HTR-8/SVneo (cell line): ENCODE measurements at regions not wholly inside any gene's neighbourhood (a gene's known extent, or its start where the extent isn't known, plus 50 kb on each side); places are given as distances from the start of the nearest gene placed in this dataset.
"Not testable (repeated sequence)": the region's sequence is repeated elsewhere in the genome, so short reads cannot be mapped to it uniquely, and the experiment has no call there.

Source experiments
- DNase-seq: peaks from one replicate; pipeline ENCODE4 v3.0.0; 2011; ENCODE audit warnings: low spot score, mixed read lengths; ENCODE audit not compliant: insufficient read length
- FAIRE-seq: peaks from 2 replicates; lab custom pipeline; 2011; peaks lifted over from hg19 to GRCh38; lab: Jason Lieb, UNC

DNA sequence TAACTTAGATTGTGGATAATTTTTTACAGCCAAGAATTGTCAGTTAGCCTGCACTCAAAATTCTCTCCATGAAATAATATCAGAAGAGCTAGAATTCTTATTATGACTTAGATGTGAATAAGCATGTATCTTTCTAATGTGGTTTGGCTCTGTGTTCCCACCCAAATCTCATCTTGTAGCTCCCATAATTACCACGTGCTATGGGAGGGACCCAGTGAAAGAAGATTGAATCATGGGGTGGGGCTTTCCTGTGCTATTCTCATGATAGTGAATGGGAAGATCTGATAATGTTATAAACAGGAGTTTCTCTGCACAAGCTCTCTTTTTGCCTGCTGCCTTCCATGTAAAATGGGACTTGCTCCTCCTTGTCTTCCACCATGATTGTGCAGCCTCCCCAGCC, 176.8 kb downstream of the MAT2B start:
- no peak for FAIRE-seq
- no peak for DNase-seq

DNA sequence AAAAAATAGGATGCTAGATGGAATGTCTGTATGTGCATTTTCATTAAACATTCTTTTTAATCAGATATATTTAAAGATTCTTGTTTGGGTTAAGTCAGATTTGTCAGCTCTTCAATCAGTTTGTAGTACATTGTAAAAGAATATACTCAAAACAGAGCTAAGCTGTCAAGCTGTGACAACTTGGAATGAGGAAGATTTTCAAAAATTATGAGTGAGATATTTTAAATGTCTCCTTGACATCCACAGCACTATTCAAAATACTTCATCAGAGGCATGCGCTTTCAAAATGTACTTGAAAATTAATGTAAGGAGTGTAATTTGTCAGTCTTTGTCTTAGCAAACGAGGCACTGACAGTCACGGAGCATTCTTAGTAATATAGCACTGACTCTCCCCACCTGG, 182.0 kb downstream of the MAT2B start:
- DNase-seq = no peak
- FAIRE-seq = no peak

DNA sequence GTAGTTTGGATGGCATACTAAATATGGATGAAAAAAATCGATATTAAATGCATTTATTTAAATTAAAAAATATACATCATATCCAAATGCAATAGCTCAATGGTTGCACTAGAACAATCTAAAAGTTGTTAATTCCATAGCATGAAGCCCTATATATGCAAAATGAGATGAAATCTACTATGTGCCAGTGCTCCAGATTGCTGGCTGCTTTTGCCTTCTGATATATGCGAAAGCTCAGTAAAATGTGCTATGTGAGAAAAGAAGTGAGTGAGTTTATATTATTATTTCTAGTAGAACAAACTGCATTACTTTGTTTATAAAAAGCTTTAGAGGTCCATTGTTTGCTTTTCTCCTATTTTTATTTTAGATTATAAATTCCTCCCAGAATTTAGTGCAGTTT, 186.7 kb downstream of the MAT2B start:
- DNase-seq = no peak
- no peak for FAIRE-seq

DNA sequence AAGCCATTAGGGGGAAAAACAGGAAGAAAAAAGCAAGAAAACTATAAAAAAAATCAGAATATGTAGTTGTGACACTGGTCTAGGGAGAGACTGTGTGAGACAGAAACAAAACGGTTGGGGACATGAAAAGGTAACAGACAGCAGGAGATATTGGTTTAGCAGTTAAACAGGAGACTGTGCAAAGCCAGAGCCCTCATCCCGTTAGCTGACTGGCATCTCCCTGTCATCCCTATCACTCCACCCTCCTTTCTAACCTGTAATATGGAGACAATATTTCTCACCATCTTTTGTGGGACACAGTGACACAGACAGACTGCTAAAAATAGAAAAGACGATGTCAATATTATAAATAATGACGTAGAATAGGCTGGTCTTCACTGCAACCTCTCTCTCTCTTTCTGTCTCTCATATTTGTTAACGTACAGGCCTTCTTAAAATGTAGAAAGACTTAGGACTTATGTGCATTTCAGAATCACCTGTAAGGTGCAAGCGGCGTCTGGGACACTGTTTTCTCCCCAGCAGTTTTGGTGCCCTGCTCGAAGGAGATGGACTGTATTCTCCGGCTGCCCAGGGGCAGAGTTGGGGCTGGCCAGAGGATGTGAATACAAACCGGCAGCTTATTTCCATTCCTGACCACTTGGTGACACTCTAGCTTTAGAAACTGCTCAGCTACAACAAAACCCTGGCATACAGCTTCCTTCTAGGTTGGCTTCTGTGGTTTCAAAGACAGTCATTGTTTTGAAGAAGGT, 190.6 kb downstream of the MAT2B start:
- DNase-seq = peak; percentile 60

DNA sequence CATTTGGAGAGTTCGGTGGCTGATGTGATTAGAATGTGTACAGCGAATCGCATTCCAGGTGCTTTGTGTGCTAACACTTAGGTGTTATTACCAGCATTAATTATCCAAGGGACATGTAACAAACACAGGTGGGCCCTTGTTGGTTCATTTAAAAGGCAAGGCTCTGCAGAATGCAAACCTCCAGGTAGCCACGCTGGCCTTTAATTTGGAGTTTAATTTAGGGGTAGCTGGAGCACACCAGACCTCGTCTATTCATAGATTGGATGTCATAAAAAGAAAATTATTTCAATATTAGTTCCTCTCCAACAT, 191.1 kb downstream of the MAT2B start:
- no peak for FAIRE-seq
- DNase-seq = no peak

More for the DNA sequence above, 190.6 kb downstream of the MAT2B start:
- FAIRE-seq = no peak

DNA sequence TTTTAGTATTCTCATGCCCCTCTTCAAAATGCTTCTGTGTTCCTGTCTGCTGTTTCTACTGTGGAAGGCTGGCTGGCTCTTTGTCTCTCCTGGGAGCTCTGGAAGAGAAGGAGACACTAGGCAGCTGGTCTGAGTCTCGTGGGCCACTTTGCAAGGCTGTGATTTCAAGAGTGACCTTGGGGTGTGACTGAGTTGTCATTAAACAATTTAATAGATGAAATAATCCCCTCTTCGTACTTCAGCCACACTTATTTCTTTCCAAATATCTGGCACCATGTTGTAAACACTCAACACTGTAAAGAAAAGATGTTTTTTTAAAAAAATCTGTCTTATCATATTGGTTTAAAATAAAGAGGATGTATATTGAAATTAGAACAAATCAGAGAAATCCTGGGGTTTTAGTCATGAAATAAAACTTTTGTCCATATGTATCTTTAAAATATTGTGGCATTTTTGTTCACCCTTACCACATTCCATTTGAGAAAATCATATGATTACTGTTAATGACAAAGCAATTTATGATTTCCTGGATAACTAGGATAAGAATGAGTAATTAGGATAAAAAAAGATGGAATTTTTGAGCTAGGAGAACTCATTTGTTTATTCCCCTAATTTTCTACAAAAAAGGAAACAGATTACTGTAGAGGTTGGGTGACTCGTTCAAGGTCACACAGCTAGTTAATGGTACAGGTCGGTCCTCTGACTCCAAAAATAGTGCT, 200.8 kb downstream of the MAT2B start:
- no peak for FAIRE-seq
- no peak for DNase-seq

DNA sequence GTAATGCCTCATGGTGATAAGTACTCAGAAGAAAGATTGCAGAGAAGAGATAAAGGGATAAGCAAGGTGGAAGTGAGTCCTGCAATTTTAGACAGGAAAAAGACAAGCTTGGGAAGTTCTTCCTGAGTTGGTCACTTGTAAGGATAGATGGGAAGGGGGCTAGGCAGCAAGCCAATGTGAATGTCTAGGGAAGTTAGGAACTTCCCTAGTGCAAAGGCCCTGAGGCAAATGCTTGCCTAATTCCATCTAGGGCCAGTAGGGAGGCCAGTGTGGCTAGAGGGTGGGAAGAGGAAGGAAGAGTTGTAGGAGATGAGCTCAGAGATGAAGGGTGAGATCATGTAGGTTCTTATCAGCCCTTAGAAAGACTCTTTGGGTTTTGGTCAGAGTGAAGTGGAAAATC, 206.6 kb downstream of the MAT2B start:
- DNase-seq (no peak), FAIRE-seq (no peak)

- no peak for FAIRE-seq
- DNase-seq = no peak
These were observed 212.9 kb downstream of the MAT2B start for GRCh38 chr5:163718272-163718671.

- no peak for FAIRE-seq
- no peak for DNase-seq
These were observed 218.9 kb downstream of the MAT2B start for GRCh38 chr5:163724305-163724704.

DNA sequence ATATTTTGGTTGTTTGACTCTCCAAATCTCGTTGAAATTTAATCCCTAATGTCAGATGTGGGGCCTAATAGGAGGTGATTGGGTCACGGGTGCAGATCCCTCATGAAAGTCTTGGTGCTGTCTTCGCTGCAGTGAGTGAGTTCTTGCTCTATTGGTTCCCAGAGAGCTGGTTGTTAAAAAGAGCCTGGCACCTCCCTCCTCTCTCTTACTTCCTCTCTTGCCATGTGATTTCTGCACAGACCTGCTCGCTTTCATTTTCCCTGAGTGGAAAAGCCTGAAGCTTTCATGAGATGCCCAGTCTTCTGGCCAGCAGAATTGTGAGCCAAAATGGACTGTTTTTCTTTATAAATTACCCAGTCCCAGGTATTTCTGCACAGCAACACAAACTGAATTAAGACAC, 221.6 kb downstream of the MAT2B start:
- no peak for FAIRE-seq

GRCh38 chr5:163730206-163730756, 224.9 kb downstream of the MAT2B start:
- DNase-seq (no peak), FAIRE-seq (no peak)

More for the DNA sequence above, 221.6 kb downstream of the MAT2B start:
- no peak for DNase-seq

DNA sequence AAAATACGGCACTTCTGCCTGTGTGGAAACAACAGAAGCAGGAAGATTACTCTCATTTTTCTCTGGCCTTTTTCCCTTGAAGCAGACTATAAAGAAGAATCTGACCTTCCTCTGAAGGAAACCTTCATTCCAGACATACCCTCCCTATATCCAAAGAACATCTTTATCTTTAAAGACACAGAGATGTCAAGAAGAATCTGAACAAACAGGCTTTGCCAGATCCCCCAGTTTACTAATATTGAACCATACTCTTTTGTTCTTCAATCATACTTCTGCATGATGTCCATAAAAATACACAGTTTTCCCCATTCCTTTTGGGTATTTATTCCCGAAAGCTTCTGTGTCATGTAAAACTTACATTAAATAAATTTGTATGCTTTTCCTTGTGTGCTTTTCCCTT, 225.8 kb downstream of the MAT2B start:
- FAIRE-seq = no peak
- DNase-seq = no peak

DNA sequence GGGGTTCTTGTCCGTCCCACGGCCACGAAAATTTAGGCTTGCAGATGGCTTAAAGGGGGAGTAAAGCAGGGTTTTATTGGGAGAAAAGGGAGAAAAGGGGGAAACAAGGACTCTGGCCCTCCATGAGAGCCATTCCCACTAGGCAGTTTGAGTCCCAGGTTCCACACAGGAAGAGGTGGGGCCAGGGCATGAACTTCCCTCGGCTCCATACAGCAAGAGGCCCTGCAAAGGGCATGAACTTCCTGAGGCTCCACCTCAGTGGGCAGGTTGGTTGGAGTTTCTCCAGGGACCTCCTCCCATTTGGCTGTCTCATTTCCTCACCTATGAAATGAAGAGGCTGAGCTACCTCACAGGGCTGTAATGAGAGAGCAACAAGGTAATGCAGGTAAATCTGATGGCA, 229.7 kb downstream of the MAT2B start:
- DNase-seq (no peak), FAIRE-seq (no peak)

DNA sequence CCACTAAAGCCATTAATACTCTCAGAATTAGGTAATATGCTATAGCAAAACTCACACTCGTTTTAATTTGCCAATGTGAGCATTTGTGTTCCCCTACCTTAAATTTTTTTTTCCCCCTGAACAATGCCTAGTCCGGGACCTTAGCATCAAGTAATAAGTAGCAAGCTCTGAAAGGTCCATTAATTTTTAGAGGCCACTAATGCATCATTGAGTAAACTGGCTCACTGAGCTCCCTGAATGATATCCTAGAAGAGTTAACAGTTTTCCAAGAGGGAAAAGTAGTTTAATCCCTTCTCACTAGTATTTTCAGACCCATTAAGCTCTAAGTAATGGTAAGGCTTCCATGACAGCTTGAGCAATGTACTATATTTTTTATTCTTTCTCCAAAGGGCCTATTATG, 242.2 kb downstream of the MAT2B start:
- FAIRE-seq = no peak
- no peak for DNase-seq

DNA sequence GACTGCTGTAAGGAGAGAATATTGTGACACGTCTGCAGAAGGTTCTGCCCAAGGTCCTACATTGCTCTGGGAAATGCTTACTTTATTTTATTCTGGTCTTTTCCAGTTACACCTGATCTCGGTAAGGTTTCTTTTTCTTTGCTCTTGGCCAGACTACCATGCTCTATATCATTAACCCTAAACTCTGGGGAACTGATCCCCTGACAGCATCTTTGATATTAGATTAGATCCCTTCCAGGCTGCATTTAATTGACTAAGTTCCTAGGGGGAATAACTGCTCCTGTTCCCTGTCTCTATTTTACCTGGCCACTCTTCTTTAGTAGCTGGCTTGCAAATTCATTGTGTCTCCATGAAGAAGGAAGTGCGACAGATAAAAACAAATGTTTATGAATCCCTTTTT, 243.5 kb downstream of the MAT2B start:
- FAIRE-seq (no peak), DNase-seq (no peak)

- not testable (repeated sequence) for DNase-seq, FAIRE-seq
These were observed 245.0 kb downstream of the MAT2B start for GRCh38 chr5:163750415-163750814.

DNA sequence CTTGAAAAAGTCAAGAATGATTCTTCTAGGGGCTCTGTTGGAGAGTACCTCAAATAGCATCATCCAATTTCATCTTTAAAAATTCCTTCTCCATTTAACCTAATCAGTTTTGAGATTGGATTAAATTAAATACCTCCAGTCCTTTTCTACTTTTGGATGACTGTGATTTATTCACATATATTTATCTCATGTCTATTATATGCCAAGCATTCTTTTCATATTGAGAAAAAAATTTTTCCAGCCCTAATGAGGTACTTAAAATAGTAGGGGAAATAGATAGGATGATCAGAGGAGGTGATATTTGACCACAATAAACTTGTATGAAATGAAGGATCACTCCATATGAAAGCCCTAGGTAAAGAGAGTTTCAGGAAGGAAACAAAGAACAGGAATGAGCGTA, 250.1 kb downstream of the MAT2B start:
- FAIRE-seq (no peak), DNase-seq (no peak)

- DNase-seq = no peak
- no peak for FAIRE-seq
These were observed 250.8 kb downstream of the MAT2B start for GRCh38 chr5:163756170-163756569.

GRCh38 chr5:163757344-163757743, 251.9 kb downstream of the MAT2B start:
- no peak for DNase-seq
- FAIRE-seq = no peak

- DNase-seq (no peak), FAIRE-seq (no peak)
These were observed 252.9 kb downstream of the MAT2B start for GRCh38 chr5:163758283-163758711.

- FAIRE-seq = no peak
- no peak for DNase-seq
These were observed 253.7 kb downstream of the MAT2B start for GRCh38 chr5:163759000-163759704.
